GM12878 (cell line): ENCODE measurements at regions not wholly inside any gene's neighbourhood (a gene's known extent, or its start where the extent isn't known, plus 50 kb on each side); places are given as distances from the start of the nearest gene placed in this dataset.

Source experiments
- BHLHE40 ChIP-seq, 2 experiments: fragments of 450-650 bp in 1 of 2; IDR thresholded peaks; 2 replicates each; pipeline ENCODE4 v1.6.1; 2011 to 2017; ENCODE audit warnings: low read depth in 2 of 2, borderline replicate concordance in 1 of 2, improper control_type of control experiment in 1 of 2, low read length in 1 of 2, mild to moderate bottlenecking in 1 of 2
- NRF1 ChIP-seq: conservative IDR thresholded peaks from 2 replicates; pipeline ENCODE4 v1.6.1; 2011; ENCODE audit warnings: mild to moderate bottlenecking, low read depth, low read length, improper control_type of control experiment
- POLR2A ChIP-seq: IDR thresholded peaks from 2 replicates; pipeline ENCODE4 v1.6.1; 2011; ENCODE audit warnings: low read depth, mild to moderate bottlenecking, low read length
- POU2F2 ChIP-seq: IDR thresholded peaks from 3 replicates; pipeline ENCODE4 v1.6.1; 2011; ENCODE audit warnings: low read depth, mild to moderate bottlenecking, low read length, borderline replicate concordance
- RAD51 ChIP-seq: fragments of 450-650 bp; IDR thresholded peaks from 2 replicates; pipeline ENCODE4 v1.6.1; 2016; ENCODE audit warnings: moderate library complexity, mild to moderate bottlenecking, inconsistent platforms
- RCOR1 ChIP-seq: conservative IDR thresholded peaks from 2 replicates; pipeline ENCODE4 v1.6.1; 2012; ENCODE audit warnings: low read depth, low read length, improper control_type of control experiment
- TCF12 ChIP-seq: IDR thresholded peaks from 2 replicates; pipeline ENCODE4 v1.6.1; 2011; ENCODE audit warnings: low read depth, mild to moderate bottlenecking, low read length
- ZSCAN29 ChIP-seq: fragments of 450-650 bp; IDR thresholded peaks from 2 replicates; pipeline ENCODE4 v1.6.1; 2017; ENCODE audit warnings: mild to moderate bottlenecking, moderate library complexity
- TF ChIP-seq, protein P1 (sequence below): IDR thresholded peaks from 2 replicates; pipeline ENCODE4 v1.6.1; 2012; ENCODE audit warnings: low read depth, low read length, improper control_type of control experiment
- TF ChIP-seq, protein P2 (sequence below), 3 experiments: IDR thresholded peaks in 2 of 3; conservative IDR thresholded peaks in 1 of 3; 2 replicates each; pipeline ENCODE4 v1.5.1; 2011; ENCODE audit warnings: low read depth in 3 of 3, low read length in 3 of 3, mild to moderate bottlenecking in 3 of 3, control low read depth in 2 of 3, moderate library complexity in 2 of 3, inconsistent platforms in 1 of 3, mixed read lengths in 1 of 3; ENCODE audit not compliant: control insufficient read depth in 2 of 3, insufficient read depth in 1 of 3; ENCODE audit errors: extremely low read depth in 1 of 3

DNA sequence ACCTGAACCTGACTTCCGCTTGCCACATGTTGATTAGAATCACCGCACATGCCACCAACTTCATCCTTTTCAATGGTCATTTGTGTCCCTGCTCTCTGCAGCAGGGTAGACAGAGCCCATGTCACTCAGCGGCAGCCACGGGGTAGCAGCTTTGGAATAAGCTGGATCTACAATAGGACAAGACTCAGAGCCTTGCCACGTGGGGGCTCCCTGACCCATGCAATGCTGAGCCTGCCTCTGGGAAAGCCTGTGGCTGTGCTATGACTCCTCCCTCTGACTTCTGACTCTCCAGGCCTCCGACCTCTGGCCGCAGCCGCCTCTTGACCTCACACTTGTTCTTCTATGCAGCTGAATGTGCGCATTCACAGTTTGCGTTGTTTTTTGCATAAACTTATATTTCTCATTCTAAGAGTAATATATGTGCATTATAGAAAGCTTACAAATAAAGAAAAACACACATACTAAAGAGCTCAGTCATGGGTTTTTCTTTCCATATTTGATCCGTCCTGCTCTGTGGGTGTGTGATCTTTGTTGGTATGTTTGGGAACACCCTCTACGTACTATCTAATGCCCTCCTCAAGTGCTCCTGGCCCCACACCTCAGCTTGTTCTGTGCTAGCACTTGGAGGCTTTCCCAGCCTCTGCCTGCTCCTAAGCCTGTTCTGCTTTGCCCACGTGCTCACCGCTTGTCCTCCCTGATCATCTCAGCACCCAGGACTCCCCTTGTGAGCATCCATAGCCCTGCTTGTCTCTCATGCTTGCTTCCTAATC is 198.0 kb upstream of the MKI67 start:
- no peak for TF ChIP-seq NRF1
- no peak for TF ChIP-seq POLR2A
- TF ChIP-seq, protein P1, sequence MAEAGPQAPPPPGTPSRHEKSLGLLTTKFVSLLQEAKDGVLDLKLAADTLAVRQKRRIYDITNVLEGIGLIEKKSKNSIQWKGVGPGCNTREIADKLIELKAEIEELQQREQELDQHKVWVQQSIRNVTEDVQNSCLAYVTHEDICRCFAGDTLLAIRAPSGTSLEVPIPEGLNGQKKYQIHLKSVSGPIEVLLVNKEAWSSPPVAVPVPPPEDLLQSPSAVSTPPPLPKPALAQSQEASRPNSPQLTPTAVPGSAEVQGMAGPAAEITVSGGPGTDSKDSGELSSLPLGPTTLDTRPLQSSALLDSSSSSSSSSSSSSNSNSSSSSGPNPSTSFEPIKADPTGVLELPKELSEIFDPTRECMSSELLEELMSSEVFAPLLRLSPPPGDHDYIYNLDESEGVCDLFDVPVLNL, result no peak
- no peak for TF ChIP-seq TCF12
- TF ChIP-seq, protein P2, sequence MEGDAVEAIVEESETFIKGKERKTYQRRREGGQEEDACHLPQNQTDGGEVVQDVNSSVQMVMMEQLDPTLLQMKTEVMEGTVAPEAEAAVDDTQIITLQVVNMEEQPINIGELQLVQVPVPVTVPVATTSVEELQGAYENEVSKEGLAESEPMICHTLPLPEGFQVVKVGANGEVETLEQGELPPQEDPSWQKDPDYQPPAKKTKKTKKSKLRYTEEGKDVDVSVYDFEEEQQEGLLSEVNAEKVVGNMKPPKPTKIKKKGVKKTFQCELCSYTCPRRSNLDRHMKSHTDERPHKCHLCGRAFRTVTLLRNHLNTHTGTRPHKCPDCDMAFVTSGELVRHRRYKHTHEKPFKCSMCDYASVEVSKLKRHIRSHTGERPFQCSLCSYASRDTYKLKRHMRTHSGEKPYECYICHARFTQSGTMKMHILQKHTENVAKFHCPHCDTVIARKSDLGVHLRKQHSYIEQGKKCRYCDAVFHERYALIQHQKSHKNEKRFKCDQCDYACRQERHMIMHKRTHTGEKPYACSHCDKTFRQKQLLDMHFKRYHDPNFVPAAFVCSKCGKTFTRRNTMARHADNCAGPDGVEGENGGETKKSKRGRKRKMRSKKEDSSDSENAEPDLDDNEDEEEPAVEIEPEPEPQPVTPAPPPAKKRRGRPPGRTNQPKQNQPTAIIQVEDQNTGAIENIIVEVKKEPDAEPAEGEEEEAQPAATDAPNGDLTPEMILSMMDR (IDR thresholded peaks at IDR 0.05 in 2 of 3, conservative IDR thresholded peaks at IDR 0.05 in 1 of 3; ENCODE audit: control insufficient read depth in 2 of 3, extremely low read depth in 1 of 3, insufficient read depth in 1 of 3, low read depth in 3 of 3, low read length in 3 of 3), result peak in 2 of 3 experiments; percentile 11 to 29; a peak in 1 of 6 replicates
- TF ChIP-seq ZSCAN29, result no peak
- no peak for TF ChIP-seq RCOR1
- TF ChIP-seq RAD51, result no peak
- TF ChIP-seq POU2F2, result no peak
- TF ChIP-seq BHLHE40 (IDR thresholded peaks at IDR 0.05; ENCODE audit: borderline replicate concordance in 1 of 2, low read depth in 2 of 2, low read length in 1 of 2), result no peak
